ENCODE measurements at regions not wholly inside any gene's neighbourhood (a gene's known extent, or its start where the extent isn't known, plus 50 kb on each side); places are given as distances from the start of the nearest gene placed in this dataset.

DNA sequence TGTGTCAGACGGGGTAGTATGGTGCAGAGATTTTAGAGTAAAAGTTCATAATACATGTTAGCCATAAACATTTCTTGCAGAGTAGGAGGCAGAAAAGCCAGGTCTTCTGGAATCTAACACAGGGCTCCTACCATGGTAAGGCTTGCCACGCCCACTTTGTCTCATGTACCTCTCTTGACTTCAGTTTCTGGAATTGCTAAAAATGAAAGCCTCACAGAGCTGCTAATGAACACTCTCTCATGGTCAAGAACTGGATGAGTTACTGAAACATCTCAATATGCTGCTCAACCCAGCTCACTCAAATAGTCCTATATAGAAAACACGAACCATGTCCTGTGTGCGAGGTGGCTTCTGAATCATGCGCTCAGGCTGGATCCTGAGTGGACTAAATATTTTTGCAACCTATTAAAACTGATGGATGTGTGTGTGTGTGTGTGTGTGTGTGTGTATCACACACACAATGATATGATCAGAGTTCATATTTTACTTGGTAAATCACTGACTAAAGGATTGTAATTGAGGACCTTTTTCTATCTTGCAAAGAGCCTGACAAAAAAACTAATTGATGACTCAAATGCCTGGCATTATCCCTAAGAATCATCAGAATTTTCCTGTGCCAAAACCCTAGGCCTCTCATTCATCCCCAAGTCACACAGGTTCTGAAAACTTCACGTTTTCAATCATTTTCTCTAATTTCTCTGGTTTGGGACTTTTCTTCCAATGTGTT lies 1306.6 kb downstream of the XPNPEP1 start:
- Histone ChIP-seq H3K9ac (ENCODE audit: low read length) (no peak overlapping the region), H3K27me3 (ENCODE audit: insufficient read depth, low read depth, low read length) (no peaks in the 10 kb centered on the region), H3K4me3 (ENCODE audit: low read length) (no peak overlapping the region), H3K36me3 (ENCODE audit: insufficient read depth, low read length) (no peaks in the 10 kb centered on the region), H3K79me2 (replicated peaks; ENCODE audit: insufficient read depth, low read length) (no peaks in the 10 kb centered on the region), H2AFZ (ENCODE audit: low read depth, low read length) (no peak overlapping the region), H4K20me1 (ENCODE audit: insufficient read depth) (no peaks in the 10 kb centered on the region), H3K27ac (ENCODE audit: low read length) (no peak overlapping the region), H3F3A (ENCODE audit: insufficient read depth, low read length, poor library complexity, severe bottlenecking) (no peaks in the 10 kb centered on the region), H3K9me3 (ENCODE audit: low read length) (no peaks in the 10 kb centered on the region), H3K4me2 (ENCODE audit: low read length) (no peak overlapping the region), H3K9me2 (ENCODE audit: insufficient read depth, low read length) (no peaks in the 10 kb centered on the region)
- no peak for TF ChIP-seq MXI1 (conservative IDR thresholded peaks at IDR 0.05; ENCODE audit: poor library complexity, severe bottlenecking)
- TF ChIP-seq TAF1 (IDR thresholded peaks at IDR 0.05; ENCODE audit: low read depth) = no peak
- TF ChIP-seq SMC3 (conservative IDR thresholded peaks at IDR 0.05; ENCODE audit: poor library complexity) = no peak
- TF ChIP-seq, protein P1, sequence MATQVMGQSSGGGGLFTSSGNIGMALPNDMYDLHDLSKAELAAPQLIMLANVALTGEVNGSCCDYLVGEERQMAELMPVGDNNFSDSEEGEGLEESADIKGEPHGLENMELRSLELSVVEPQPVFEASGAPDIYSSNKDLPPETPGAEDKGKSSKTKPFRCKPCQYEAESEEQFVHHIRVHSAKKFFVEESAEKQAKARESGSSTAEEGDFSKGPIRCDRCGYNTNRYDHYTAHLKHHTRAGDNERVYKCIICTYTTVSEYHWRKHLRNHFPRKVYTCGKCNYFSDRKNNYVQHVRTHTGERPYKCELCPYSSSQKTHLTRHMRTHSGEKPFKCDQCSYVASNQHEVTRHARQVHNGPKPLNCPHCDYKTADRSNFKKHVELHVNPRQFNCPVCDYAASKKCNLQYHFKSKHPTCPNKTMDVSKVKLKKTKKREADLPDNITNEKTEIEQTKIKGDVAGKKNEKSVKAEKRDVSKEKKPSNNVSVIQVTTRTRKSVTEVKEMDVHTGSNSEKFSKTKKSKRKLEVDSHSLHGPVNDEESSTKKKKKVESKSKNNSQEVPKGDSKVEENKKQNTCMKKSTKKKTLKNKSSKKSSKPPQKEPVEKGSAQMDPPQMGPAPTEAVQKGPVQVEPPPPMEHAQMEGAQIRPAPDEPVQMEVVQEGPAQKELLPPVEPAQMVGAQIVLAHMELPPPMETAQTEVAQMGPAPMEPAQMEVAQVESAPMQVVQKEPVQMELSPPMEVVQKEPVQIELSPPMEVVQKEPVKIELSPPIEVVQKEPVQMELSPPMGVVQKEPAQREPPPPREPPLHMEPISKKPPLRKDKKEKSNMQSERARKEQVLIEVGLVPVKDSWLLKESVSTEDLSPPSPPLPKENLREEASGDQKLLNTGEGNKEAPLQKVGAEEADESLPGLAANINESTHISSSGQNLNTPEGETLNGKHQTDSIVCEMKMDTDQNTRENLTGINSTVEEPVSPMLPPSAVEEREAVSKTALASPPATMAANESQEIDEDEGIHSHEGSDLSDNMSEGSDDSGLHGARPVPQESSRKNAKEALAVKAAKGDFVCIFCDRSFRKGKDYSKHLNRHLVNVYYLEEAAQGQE (IDR thresholded peaks at IDR 0.05; ENCODE audit: borderline replicate concordance) = no peak
- no peak for TF ChIP-seq EZH2 (IDR thresholded peaks at IDR 0.05; ENCODE audit: borderline replicate concordance, insufficient read depth, low read length, poor library complexity, severe bottlenecking)
- TF ChIP-seq, protein P2, sequence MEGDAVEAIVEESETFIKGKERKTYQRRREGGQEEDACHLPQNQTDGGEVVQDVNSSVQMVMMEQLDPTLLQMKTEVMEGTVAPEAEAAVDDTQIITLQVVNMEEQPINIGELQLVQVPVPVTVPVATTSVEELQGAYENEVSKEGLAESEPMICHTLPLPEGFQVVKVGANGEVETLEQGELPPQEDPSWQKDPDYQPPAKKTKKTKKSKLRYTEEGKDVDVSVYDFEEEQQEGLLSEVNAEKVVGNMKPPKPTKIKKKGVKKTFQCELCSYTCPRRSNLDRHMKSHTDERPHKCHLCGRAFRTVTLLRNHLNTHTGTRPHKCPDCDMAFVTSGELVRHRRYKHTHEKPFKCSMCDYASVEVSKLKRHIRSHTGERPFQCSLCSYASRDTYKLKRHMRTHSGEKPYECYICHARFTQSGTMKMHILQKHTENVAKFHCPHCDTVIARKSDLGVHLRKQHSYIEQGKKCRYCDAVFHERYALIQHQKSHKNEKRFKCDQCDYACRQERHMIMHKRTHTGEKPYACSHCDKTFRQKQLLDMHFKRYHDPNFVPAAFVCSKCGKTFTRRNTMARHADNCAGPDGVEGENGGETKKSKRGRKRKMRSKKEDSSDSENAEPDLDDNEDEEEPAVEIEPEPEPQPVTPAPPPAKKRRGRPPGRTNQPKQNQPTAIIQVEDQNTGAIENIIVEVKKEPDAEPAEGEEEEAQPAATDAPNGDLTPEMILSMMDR (IDR thresholded peaks at IDR 0.05; ENCODE audit: poor library complexity, severe bottlenecking) = no peak
- no peak for TF ChIP-seq RAD21 (conservative IDR thresholded peaks at IDR 0.05)
- TF ChIP-seq POLR2AphosphoS5 (IDR thresholded peaks at IDR 0.05) = no peak
- TF ChIP-seq EP300 (conservative IDR thresholded peaks at IDR 0.05; ENCODE audit: poor library complexity, severe bottlenecking) = no peak

GRCh38 chr10:108615576-108616320 lies 1307.6 kb downstream of the XPNPEP1 start:
- Histone ChIP-seq H3K4me3 (ENCODE audit: low read length) (no peak overlapping the region), H4K20me1 (ENCODE audit: insufficient read depth) (no peaks in the 10 kb centered on the region), H2AFZ (ENCODE audit: low read depth, low read length) (no peak overlapping the region), H3K9ac (ENCODE audit: low read length) (no peak overlapping the region), H3K79me2 (replicated peaks; ENCODE audit: insufficient read depth, low read length) (no peaks in the 10 kb centered on the region), H3K9me3 (ENCODE audit: low read length) (no peaks in the 10 kb centered on the region), H3K9me2 (ENCODE audit: insufficient read depth, low read length) (no peaks in the 10 kb centered on the region), H3F3A (ENCODE audit: insufficient read depth, low read length, poor library complexity, severe bottlenecking) (no peaks in the 10 kb centered on the region), H3K27ac (ENCODE audit: low read length) (no peak overlapping the region), H3K27me3 (ENCODE audit: insufficient read depth, low read depth, low read length) (no peaks in the 10 kb centered on the region), H3K4me2 (ENCODE audit: low read length) (no peak overlapping the region), H3K36me3 (ENCODE audit: insufficient read depth, low read length) (no peaks in the 10 kb centered on the region)
- TF ChIP-seq POLR2AphosphoS5 (IDR thresholded peaks at IDR 0.05) (no peak), EZH2 (IDR thresholded peaks at IDR 0.05; ENCODE audit: borderline replicate concordance, insufficient read depth, low read length, poor library complexity, severe bottlenecking) (no peak), EP300 (conservative IDR thresholded peaks at IDR 0.05; ENCODE audit: poor library complexity, severe bottlenecking) (no peak), SMC3 (conservative IDR thresholded peaks at IDR 0.05; ENCODE audit: poor library complexity) (no peak), MXI1 (conservative IDR thresholded peaks at IDR 0.05; ENCODE audit: poor library complexity, severe bottlenecking) (no peak), TAF1 (IDR thresholded peaks at IDR 0.05; ENCODE audit: low read depth) (no peak), RAD21 (conservative IDR thresholded peaks at IDR 0.05) (no peak)
- TF ChIP-seq, protein P2 (IDR thresholded peaks at IDR 0.05; ENCODE audit: poor library complexity, severe bottlenecking) = no peak
- TF ChIP-seq, protein P1 (IDR thresholded peaks at IDR 0.05; ENCODE audit: borderline replicate concordance) = no peak
